ENCODE measurements at regions not wholly inside any gene's neighbourhood (a gene's known extent, or its start where the extent isn't known, plus 50 kb on each side); places are given as distances from the start of the nearest gene placed in this dataset.
"Not testable (repeated sequence)": the region's sequence is repeated elsewhere in the genome, so short reads cannot be mapped to it uniquely, and the experiment has no call there.

- not testable (repeated sequence) for TF ChIP-seq CTCF, POLR2A (IDR thresholded peaks at IDR 0.05)
Measured at GRCh38 chr19:20276732-20277082, 109.7 kb downstream of the ZNF486 start.

Measured in ovary (tissue), 3 donors.